ENCODE measurements at regions not wholly inside any gene's neighbourhood (a gene's known extent, or its start where the extent isn't known, plus 50 kb on each side); places are given as distances from the start of the nearest gene placed in this dataset.
"Not testable (repeated sequence)": the region's sequence is repeated elsewhere in the genome, so short reads cannot be mapped to it uniquely, and the experiment has no call there.

DNA sequence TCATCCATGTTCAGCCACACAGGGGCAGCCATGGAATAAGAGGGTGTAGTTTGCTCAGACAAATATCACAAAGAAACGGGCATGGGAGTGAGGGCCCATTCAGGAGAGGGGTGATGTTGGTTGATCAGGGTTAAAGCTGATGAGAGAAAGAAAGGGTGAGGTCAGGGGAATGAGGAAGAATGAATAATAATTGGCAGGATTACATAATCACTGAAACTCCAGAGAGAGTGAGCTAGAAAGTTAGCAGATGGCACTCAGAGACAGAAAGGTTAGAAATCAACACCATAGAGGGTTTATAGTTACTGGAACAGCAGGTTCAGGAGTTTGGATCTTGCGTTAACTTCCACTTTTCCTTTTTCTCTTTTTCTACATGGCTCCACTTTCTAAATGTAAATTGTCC lies 113.9 kb downstream of the TAF11L14 start:
- intact Hi-C loops (cut with DNase I) = no loop called here
- no peak for DNase-seq

DNA sequence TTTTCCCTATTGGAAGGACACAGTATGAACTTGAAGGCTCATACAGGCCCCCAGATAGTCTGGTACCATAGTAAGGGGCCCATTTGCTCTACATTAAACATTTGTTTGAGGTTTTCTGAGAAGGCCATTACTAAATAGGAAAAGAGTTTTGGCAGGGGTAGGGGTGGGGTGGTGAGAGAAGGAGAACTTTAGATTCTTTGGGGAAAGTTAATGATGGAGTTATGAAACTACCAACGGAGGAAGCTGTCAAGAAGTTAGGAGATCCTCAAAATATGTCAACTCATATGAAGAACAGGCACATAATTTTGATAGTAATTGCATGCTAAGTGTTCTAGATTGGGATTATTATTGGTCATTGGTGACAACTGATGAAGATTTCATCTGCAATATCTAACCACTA lies 114.7 kb downstream of the TAF11L14 start:
- intact Hi-C loops (cut with DNase I) = no loop called here
- no peak for DNase-seq

- intact Hi-C loops (cut with DNase I); DNase-seq: not testable (repeated sequence)
Observed at GRCh38 chr5:17755406-17755805, 121.1 kb downstream of the TAF11L14 start.

DNA sequence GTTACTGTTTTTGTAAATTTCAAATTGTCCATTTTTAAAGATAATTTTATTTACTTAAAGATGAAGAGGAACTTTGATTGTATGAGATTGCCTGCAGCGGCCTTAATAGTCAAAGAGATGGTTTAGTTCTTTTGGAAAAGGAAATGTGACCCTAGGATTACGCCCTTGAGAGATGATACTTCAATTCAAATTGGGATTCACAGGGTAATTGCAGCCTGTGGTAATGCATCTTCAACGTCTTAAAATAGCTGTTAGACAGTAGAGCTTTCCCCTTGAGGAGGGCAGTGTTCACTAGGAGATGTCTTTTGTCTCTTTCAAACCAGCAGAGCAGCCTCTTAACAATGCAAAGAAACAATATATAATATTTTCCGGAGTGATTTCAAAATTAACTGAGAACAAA lies 127.1 kb downstream of the TAF11L14 start:
- intact Hi-C loops (cut with DNase I) = no loop called here
- DNase-seq = no peak

DNA sequence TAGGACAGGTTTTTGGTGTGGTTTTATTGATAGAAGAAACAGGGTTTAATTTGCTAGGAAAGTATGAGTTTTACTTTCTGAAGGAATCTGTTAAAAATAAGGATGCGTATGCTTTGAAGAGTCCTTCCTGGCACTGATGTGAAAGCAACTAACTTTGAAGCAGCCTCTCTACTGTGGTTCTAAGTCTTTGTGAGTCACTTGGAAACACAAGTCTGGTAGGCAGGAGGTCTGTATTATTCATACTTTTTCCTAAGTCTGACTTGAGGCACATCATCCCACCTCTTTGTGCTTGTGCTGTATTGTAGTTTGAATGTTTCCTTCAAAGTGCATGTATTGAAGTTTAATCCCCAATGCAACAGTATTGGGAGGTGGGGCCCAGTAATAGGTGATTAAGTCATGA lies 129.0 kb downstream of the TAF11L14 start:
- intact Hi-C loops (cut with DNase I) = no loop called here
- DNase-seq = no peak

- DNase-seq = no peak
- intact Hi-C loops (cut with DNase I) = no loop called here
Observed at GRCh38 chr5:17766031-17766430, 131.8 kb downstream of the TAF11L14 start.

DNA sequence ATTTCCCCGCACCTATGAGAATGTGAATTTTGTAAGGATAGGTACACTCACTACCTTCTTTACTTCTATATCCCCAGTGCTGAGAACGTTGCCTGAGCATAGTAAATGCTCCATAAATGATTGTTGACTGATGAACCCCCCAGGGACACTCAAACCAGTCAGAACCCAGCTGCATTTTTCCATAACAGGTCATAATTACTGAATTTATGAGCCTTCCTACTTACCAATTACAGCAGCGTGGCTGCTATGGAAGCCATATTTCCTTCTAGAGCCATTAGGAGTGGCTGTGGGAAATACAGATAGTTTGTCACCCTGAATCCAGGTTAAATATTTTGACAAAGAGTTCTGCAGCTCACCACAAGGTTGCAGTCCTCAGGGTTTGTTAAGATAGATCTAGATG lies 135.0 kb downstream of the TAF11L14 start:
- DNase-seq = no peak
- intact Hi-C loops (cut with DNase I) = no loop called here

DNA sequence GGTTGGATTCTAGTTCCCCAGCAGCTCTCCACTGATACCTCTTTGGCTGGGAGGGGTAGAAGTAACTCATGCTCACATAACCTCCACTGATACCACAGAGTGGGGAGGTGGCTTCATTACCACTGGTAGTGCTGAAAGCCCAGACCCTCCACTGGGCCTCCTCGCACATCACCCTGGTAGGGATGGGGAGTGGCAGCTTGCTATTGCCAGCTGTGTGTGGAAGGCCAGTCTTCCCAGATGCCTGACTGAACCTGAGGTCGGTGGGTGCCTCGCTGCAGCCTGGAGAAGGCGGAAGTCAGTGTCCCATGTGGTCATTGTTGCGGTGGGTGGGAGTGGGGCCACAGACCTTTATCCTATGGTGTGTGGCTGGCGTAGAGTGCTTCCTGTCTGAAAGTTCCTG lies 138.0 kb downstream of the TAF11L14 start:
- intact Hi-C loops (cut with DNase I) = no loop called here
- DNase-seq = no peak

- DNase-seq = no peak
- intact Hi-C loops (cut with DNase I) = no loop called here
Observed at GRCh38 chr5:17785774-17786173, 151.5 kb downstream of the TAF11L14 start.

DNA sequence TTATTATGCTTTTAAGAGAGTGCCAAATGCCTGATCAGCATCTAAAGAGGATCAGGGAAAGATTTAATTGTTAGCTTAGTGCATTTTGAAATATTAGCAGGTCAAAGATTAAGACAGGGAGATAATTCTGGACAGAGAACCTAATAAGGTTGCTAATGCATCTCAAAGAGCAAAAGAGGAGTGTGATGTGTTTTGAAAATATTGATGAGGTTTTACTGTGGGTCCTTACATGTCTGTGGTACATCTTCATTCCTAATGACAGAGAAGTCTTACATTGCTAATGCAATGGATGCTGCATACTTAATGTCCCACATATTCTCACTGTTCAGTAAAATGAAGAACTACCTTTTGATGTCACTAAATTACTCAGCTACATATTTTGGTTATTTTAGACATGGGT lies 154.1 kb downstream of the TAF11L14 start:
- DNase-seq = no peak
- intact Hi-C loops (cut with DNase I) = no loop called here

GRCh38 chr5:17794201-17794600 lies 159.9 kb downstream of the TAF11L14 start:
- peak in 18 of 42 donors; percentile 5 to 70 (median 28) for DNase-seq
- intact Hi-C loops (cut with DNase I) = no loop called here

DNA sequence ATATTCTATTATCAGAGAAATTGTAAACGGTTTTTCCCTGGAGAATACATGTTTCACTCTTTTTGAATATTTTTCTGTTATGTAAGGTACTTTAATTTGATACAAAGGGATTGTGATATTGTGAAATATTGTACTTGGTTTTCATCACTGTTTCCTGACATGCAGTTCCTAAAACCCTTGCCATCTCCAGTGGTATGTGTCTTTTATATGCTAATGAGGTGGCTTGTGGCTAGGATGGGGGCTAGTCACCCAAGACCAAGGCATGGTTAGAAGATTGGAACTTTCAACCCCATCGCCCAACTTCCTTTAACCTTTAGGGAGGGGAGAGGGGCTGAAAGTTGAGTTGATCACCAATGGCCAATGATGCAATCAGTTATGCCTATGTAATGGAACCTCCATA lies 160.6 kb downstream of the TAF11L14 start:
- DNase-seq = no peak
- intact Hi-C loops (cut with DNase I) = no loop called here

DNA sequence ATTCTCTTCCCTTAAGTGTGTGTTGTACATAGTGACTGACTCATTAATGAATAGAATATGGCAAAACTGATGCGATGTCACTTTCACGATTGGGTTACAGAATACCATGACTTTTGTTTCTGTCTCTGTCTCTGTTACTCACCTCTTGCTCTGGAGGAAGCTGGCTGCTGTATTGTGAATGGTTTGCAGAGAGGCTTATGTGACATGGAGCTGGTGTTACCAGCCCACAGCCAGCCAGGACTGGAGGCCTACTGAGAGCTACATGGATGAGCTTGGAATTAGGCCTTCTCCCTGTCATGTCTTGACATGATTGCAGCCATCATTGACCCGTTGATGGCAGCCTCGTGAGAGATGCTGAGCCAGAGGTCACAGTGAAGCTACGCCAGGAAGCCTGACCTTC lies 161.9 kb downstream of the TAF11L14 start:
- no peak for DNase-seq
- intact Hi-C loops (cut with DNase I) = no loop called here

- no peak for DNase-seq
- intact Hi-C loops (cut with DNase I) = no loop called here
Observed at GRCh38 chr5:17796757-17797396, 162.6 kb downstream of the TAF11L14 start.

GRCh38 chr5:17799521-17799920 lies 165.3 kb downstream of the TAF11L14 start:
- DNase-seq = no peak
- intact Hi-C loops (cut with DNase I) = no loop called here

DNA sequence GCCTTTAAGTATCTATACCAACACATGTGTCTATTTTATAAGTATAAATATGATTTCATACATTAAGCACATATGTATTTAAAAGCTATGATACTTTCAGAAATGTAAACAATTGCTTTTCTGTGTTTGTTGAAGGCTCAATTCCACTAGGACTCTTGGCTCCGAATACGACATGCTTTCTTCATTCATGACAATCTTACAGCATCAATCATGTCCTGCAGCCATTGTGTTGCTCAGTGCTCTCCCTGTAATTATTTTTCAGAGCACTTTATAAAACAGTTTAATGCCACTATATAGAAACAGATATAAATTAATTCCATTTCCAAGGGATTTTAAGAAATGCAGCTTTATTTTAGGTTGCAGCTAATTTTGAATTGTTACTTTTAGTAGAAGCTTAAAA lies 167.3 kb downstream of the TAF11L14 start:
- intact Hi-C loops (cut with DNase I) = no loop called here
- DNase-seq = no peak

DNA sequence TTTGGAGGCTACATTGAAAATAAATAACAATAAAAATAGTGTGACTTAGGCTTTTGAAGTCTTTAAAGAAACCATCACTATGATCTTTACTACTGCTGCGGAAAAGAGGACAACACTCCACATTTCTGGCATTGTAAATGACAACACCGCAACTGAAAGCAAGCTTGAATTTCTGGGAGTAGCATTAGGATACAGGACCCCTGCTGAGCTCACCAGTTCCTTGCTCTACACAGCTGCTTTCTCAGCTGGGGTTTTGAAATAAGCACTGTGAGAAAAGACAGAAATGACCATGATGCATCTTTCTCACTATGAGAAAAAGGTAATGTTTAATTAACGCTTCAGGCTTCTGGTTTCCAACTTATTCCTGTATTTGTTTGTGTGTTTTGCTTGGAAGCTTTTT lies 168.0 kb downstream of the TAF11L14 start:
- DNase-seq = no peak
- intact Hi-C loops (cut with DNase I) = no loop called here

- no peak for DNase-seq
- intact Hi-C loops (cut with DNase I) = no loop called here
Observed at GRCh38 chr5:17803971-17804370, 169.7 kb downstream of the TAF11L14 start.

- intact Hi-C loops (cut with DNase I) = no loop called here
- DNase-seq = no peak
Observed at GRCh38 chr5:17805227-17805825, 171.1 kb downstream of the TAF11L14 start.

GRCh38 chr5:17806818-17807468 lies 172.7 kb downstream of the TAF11L14 start:
- DNase-seq = peak in 1 of 42 donors; percentile 11
- intact Hi-C loops (cut with DNase I) = no loop called here

DNA sequence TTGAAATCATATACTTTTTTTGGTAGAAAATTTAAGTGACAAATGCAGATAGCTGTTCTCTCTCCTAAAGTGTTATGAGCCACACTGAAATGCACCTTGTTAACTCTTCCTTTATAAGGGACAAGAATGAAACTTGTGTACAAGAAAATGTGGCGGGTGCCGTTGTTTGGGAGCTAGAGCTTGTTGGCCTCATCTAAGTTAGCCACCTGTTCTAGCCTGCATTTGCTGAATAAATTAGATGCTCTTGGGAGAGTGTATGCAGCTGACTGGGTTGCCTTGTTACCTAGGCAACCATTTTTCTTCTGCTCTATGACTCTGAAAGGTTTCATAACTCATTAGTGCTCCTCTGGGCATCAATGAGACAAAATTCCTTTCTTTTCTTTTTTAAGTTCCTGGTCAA lies 174.3 kb downstream of the TAF11L14 start:
- peak in 22 of 42 donors; percentile 4 to 67 (median 22) for DNase-seq

More for the DNA sequence above, 174.3 kb downstream of the TAF11L14 start:
- intact Hi-C loops (cut with DNase I) = no loop called here

All from head of caudate nucleus (tissue), 42 donors.